C4-2B (cell line): ENCODE measurements at regions not wholly inside any gene's neighbourhood (a gene's known extent, or its start where the extent isn't known, plus 50 kb on each side); places are given as distances from the start of the nearest gene placed in this dataset.

Experiments used
- ZFX ChIP-seq: fragments of 450-650 bp; IDR thresholded peaks from 2 replicates; pipeline ENCODE4 v1.6.1; 2017
- TF ChIP-seq, protein P1 (sequence below): fragments of 450-650 bp; conservative IDR thresholded peaks from 2 replicates; pipeline ENCODE4 v1.5.1; 2017; ENCODE audit warnings: mild to moderate bottlenecking

DNA sequence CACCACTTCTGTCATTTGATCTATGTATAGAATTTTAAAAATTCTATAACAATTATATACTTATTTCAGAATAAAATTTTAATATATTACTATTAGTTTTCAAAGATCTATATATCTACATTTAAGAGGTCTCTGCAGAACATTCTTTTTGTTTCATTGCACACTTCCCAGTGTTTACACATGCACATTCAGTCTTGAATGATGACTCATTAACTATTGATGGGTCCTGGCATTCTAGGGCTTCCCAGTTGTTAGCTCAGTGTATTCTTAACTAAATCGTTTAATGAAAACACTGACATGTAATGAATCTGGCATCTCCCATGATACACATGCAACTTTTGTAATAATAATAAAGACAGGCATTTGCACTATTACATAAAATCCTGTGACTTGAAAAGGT is 324.6 kb downstream of the KLF12 start:
- TF ChIP-seq, protein P1, sequence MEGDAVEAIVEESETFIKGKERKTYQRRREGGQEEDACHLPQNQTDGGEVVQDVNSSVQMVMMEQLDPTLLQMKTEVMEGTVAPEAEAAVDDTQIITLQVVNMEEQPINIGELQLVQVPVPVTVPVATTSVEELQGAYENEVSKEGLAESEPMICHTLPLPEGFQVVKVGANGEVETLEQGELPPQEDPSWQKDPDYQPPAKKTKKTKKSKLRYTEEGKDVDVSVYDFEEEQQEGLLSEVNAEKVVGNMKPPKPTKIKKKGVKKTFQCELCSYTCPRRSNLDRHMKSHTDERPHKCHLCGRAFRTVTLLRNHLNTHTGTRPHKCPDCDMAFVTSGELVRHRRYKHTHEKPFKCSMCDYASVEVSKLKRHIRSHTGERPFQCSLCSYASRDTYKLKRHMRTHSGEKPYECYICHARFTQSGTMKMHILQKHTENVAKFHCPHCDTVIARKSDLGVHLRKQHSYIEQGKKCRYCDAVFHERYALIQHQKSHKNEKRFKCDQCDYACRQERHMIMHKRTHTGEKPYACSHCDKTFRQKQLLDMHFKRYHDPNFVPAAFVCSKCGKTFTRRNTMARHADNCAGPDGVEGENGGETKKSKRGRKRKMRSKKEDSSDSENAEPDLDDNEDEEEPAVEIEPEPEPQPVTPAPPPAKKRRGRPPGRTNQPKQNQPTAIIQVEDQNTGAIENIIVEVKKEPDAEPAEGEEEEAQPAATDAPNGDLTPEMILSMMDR, result no peak
- TF ChIP-seq ZFX, result no peak
